ENCODE measurements at regions not wholly inside any gene's neighbourhood (a gene's known extent, or its start where the extent isn't known, plus 50 kb on each side); places are given as distances from the start of the nearest gene placed in this dataset. TPM values are rescaled to one million over a fixed set of nuclear protein-coding genes. Genes with fewer than 3 reads are reported as not detected.

- 58% methylated on average over 1 of the region's 1 CpG for WGBS
- Histone ChIP-seq H3K36me3 (no peaks in the 10 kb centered on the region), H3K9me3 (no peaks in the 10 kb centered on the region), H3K4me1 (replicated peaks) (no peaks in the 10 kb centered on the region), H3K27me3 (replicated peaks; ENCODE audit: insufficient read depth) (no peaks in the 10 kb centered on the region), H3K27ac (no peak overlapping the region), H3K4me3 (no peak overlapping the region)
- TF ChIP-seq POLR2AphosphoS5 (IDR thresholded peaks at IDR 0.05) (no peak), POLR2A (IDR thresholded peaks at IDR 0.05) (no peak), CTCF (IDR thresholded peaks at IDR 0.05) (no peak)
- no peak for DNase-seq (ENCODE audit: low spot score)
- intact Hi-C loops (cut with DNase I) = no loop called here
Observed at GRCh38 chr2:181398000-181398399, 59.2 kb upstream of the ITGA4 start.

- Histone ChIP-seq H3K4me1 (replicated peaks) (no peaks in the 10 kb centered on the region), H3K9me3 (no peaks in the 10 kb centered on the region), H3K27ac (no peak overlapping the region), H3K27me3 (replicated peaks; ENCODE audit: insufficient read depth) (no peaks in the 10 kb centered on the region), H3K36me3 (no peaks in the 10 kb centered on the region), H3K4me3 (no peak overlapping the region)
- WGBS = 75% methylated on average over 4 of the region's 4 CpGs
- TF ChIP-seq POLR2A (IDR thresholded peaks at IDR 0.05) = no peak
- intact Hi-C loops (cut with DNase I) = no loop called here
- no peak for DNase-seq (ENCODE audit: low spot score)
Observed at GRCh38 chr2:181399027-181399426, 58.2 kb upstream of the ITGA4 start.

- WGBS = 77% methylated on average over 1 of the region's 1 CpG
- H3K36me3 ChIP-seq = no peaks in the 10 kb centered on the region
- no peaks in the 10 kb centered on the region for H3K9me3 ChIP-seq
- H3K4me3 ChIP-seq = no peak overlapping the region
- no peak for TF ChIP-seq CTCF (IDR thresholded peaks at IDR 0.05)
- TF ChIP-seq POLR2A (IDR thresholded peaks at IDR 0.05) = no peak
- no peak for TF ChIP-seq POLR2AphosphoS5 (IDR thresholded peaks at IDR 0.05)
- no peaks in the 10 kb centered on the region for H3K4me1 ChIP-seq (replicated peaks)
- H3K27ac ChIP-seq = no peak overlapping the region
- H3K27me3 ChIP-seq (replicated peaks; ENCODE audit: insufficient read depth) = no peaks in the 10 kb centered on the region
- DNase-seq (ENCODE audit: low spot score) = no peak
- intact Hi-C loops (cut with DNase I) = no loop called here
Observed at GRCh38 chr2:181404472-181404871, 52.7 kb upstream of the ITGA4 start.

GRCh38 chr2:181407171-181407570, 50.0 kb upstream of the ITGA4 start:
- Histone ChIP-seq H3K27ac (no peak overlapping the region), H3K4me3 (no peak overlapping the region), H3K27me3 (replicated peaks; ENCODE audit: insufficient read depth) (peaks cover 2% of the 10 kb centered on the region), H3K9me3 (no peaks in the 10 kb centered on the region), H3K4me1 (replicated peaks) (no peaks in the 10 kb centered on the region), H3K36me3 (no peaks in the 10 kb centered on the region)
- TF ChIP-seq POLR2A (IDR thresholded peaks at IDR 0.05) (no peak), CTCF (IDR thresholded peaks at IDR 0.05) (no peak), POLR2AphosphoS5 (IDR thresholded peaks at IDR 0.05) (no peak)
- intact Hi-C loops (cut with DNase I) = no loop called here
- no peak for DNase-seq (ENCODE audit: low spot score)
- 90% methylated on average over 3 of the region's 3 CpGs for WGBS

Small RNA genes lying in the stretch of these regions (microRNA-seq; reads per million reads assigned to microRNA genes)
- gene MIR4437 = not detected

Small RNA genes lying in the stretch of these regions (small RNA-seq; reads per million reads assigned to genes)
- gene MIR4437 = 0 reads per million in 2 donors
